ENCODE measurements at regions not wholly inside any gene's neighbourhood (a gene's known extent, or its start where the extent isn't known, plus 50 kb on each side); places are given as distances from the start of the nearest gene placed in this dataset.

DNA sequence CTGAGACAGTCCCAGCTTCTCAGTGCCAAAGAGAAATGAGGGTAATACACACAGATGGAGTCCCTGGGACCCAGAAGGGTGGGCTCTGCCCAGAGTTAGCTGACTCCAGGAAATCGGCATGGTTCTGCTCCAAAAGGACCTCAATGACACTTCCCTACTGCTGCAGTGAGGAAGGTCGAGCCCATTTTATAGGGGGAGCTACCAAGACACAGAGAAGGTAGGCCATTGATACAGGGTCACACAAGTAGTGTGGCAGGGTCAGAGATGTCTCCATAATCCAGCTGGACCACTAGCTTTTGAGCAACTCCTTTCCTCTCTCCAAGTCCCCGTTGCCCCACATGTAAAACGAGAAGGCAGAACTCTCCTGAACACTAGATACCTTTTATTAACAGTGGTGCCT, 276.9 kb downstream of the MYCN start:
- Histone ChIP-seq H3K36me3 (no peaks in the 10 kb centered on the region), H3K27ac (no peak overlapping the region), H3K4me1 (no peaks in the 10 kb centered on the region), H3K27me3 (no peaks in the 10 kb centered on the region), H3K4me3 (replicated peaks in 1 of 3) (no peak overlapping the region), H3K9me3 (no peaks in the 10 kb centered on the region)
- no peak for DNase-seq
- whole genome bisulfite sequencing, 2 donors = 84 to 89% methylated on average over 4 of the region's 4 CpGs
- intact Hi-C loops (cut with DNase I) = loop anchor here (10.0 kb wide), 1 partner anchor 272 kb away; the partner anchor contains the start of gene MYCN
- TF ChIP-seq, protein P1, sequence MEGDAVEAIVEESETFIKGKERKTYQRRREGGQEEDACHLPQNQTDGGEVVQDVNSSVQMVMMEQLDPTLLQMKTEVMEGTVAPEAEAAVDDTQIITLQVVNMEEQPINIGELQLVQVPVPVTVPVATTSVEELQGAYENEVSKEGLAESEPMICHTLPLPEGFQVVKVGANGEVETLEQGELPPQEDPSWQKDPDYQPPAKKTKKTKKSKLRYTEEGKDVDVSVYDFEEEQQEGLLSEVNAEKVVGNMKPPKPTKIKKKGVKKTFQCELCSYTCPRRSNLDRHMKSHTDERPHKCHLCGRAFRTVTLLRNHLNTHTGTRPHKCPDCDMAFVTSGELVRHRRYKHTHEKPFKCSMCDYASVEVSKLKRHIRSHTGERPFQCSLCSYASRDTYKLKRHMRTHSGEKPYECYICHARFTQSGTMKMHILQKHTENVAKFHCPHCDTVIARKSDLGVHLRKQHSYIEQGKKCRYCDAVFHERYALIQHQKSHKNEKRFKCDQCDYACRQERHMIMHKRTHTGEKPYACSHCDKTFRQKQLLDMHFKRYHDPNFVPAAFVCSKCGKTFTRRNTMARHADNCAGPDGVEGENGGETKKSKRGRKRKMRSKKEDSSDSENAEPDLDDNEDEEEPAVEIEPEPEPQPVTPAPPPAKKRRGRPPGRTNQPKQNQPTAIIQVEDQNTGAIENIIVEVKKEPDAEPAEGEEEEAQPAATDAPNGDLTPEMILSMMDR (IDR thresholded peaks at IDR 0.05) = no peak
- no peak for TF ChIP-seq POLR2A (IDR thresholded peaks at IDR 0.05)

DNA sequence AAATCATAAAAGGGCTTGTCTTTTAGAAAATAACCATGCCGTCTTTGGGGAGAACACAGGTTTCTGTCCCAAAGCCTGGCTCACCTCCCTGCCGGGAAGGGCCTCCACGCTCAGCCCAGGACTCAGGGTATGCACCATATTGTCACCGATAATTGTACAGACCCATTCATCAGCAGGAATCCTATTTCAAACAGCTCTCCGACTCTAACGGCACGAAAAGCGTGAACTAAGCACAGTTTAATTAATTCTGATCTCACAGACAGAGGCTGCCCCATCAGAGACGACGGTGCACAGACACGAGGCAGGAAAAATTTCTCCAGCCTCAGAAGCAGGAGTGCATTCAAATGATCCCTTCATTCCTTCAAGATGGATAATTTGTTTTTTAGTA, 276.2 kb downstream of the MYCN start:
- Histone ChIP-seq H3K27me3 (no peaks in the 10 kb centered on the region), H3K4me1 (no peaks in the 10 kb centered on the region), H3K36me3 (no peaks in the 10 kb centered on the region), H3K4me3 (replicated peaks in 1 of 3) (no peak overlapping the region), H3K9me3 (no peaks in the 10 kb centered on the region), H3K27ac (no peak overlapping the region)
- TF ChIP-seq POLR2A (IDR thresholded peaks at IDR 0.05) = no peak
- TF ChIP-seq, protein P1 (IDR thresholded peaks at IDR 0.05) = no peak
- intact Hi-C loops (cut with DNase I) = loop anchor here (10.0 kb wide), 1 partner anchor 272 kb away; the partner anchor contains the start of gene MYCN
- 79 to 86% methylated on average over 11 of the region's 11 CpGs for WGBS, 2 donors
- DNase-seq = no peak

DNA sequence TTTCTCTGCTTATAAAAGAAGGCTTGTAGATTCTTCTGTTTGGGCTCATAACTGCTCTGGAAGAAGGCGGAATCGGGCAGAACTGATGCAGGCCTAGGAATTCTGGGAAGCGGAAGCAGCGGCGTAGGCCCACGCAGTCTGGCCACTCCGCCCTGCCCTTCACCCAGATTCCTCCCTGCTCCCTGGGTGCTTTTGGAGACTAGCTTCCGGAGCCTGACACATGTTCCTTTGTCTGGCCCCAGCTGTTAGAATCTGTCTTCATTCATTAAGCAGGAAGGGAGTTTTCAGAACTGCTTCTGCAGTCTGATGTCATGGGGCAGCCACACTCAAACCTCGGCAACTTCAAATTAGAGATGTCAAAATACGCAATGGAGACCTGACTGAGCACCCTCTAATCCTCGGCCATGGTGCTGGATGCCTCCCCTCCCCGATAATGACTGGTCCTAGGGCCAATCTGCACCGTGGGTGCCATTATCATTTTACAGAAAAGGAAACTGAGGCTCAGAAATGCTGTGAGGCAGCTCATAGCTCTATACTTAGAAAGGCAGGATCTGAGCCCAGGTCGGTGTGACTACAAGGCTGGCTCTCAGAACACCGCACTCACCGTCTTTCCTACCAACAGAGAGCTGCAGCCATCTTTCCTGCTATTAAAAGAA, 275.7 kb downstream of the MYCN start:
- Histone ChIP-seq H3K4me1 (no peaks in the 10 kb centered on the region), H3K36me3 (no peaks in the 10 kb centered on the region), H3K4me3 (replicated peaks in 1 of 3) (no peak overlapping the region), H3K27ac (no peak overlapping the region), H3K9me3 (no peaks in the 10 kb centered on the region), H3K27me3 (no peaks in the 10 kb centered on the region)
- DNase-seq = no peak
- WGBS, 2 donors = 88 to 92% methylated on average over 14 to 16 of the region's 16 CpGs
- TF ChIP-seq, protein P1 (IDR thresholded peaks at IDR 0.05) = no peak
- no peak for TF ChIP-seq POLR2A (IDR thresholded peaks at IDR 0.05)
- intact Hi-C loops (cut with DNase I) = loop anchor here (10.0 kb wide), 1 partner anchor 271 kb away; the partner anchor contains the start of gene MYCN

DNA sequence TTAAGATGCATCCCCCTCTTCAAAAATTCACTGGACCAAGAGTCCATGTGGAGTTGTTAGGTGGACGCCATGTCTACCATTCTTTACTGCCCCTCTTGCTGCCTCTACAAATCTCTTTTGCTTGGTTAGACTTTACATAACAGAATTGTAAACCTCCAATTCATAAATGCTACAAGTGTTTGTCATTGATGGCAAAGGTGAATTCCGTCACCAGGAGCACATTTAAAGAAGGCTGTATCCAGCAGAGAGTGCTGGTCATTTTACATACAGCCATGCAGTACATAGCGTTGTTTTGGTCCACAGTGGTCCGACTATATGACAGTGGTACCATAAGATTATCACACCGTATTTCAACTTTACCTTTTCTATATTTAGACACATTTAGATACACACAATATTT, 274.5 kb downstream of the MYCN start:
- 93 to 95% methylated on average over 5 of the region's 5 CpGs for WGBS, 2 donors
- H3K4me1 ChIP-seq = no peaks in the 10 kb centered on the region
- H3K36me3 ChIP-seq = no peaks in the 10 kb centered on the region
- no peak for TF ChIP-seq POLR2A (IDR thresholded peaks at IDR 0.05)
- TF ChIP-seq, protein P1 (IDR thresholded peaks at IDR 0.05) = no peak
- H3K9me3 ChIP-seq = no peaks in the 10 kb centered on the region
- no peaks in the 10 kb centered on the region for H3K27me3 ChIP-seq
- H3K27ac ChIP-seq = no peak overlapping the region
- intact Hi-C loops (cut with DNase I) = loop anchor here (10.0 kb wide), 1 partner anchor 270 kb away; the partner anchor contains the start of gene MYCN
- H3K4me3 ChIP-seq (replicated peaks in 1 of 3) = no peak overlapping the region
- DNase-seq = no peak

DNA sequence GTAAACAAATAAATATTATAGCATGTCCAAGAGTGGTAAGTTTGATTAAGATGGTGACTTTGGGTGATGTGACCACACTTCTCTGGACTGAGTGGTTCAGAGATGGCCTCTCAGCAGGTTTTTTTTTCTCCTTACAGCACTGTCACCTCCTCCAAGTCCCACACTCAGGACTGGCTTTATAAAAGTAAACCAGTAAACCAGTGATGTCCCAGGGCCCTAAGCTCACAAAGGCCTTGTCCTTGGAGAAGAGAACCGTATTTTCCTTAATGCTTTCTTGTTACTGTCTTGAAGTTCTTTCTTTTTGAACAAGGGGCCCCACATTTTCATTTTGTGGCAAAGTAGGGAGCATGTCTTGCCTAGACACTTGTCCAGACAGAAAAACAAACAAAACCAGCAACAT, 274.0 kb downstream of the MYCN start:
- no peaks in the 10 kb centered on the region for H3K27me3 ChIP-seq
- H3K9me3 ChIP-seq = no peaks in the 10 kb centered on the region
- H3K4me3 ChIP-seq (replicated peaks in 1 of 3) = no peak overlapping the region
- no peaks in the 10 kb centered on the region for H3K4me1 ChIP-seq
- TF ChIP-seq POLR2A (IDR thresholded peaks at IDR 0.05) = no peak
- TF ChIP-seq, protein P1 (IDR thresholded peaks at IDR 0.05) = no peak
- WGBS, 2 donors = 94 to 97% methylated on average over 1 of the region's 1 CpG
- H3K27ac ChIP-seq = no peak overlapping the region
- H3K36me3 ChIP-seq = no peaks in the 10 kb centered on the region
- intact Hi-C loops (cut with DNase I) = loop anchor here (10.0 kb wide), 1 partner anchor 270 kb away; the partner anchor contains the start of gene MYCN
- DNase-seq = no peak

Data from thyroid gland (tissue), 4 donors.